ENCODE measurements at regions not wholly inside any gene's neighbourhood (a gene's known extent, or its start where the extent isn't known, plus 50 kb on each side); places are given as distances from the start of the nearest gene placed in this dataset.
"Not testable (repeated sequence)": the region's sequence is repeated elsewhere in the genome, so short reads cannot be mapped to it uniquely, and the experiment has no call there.

DNA sequence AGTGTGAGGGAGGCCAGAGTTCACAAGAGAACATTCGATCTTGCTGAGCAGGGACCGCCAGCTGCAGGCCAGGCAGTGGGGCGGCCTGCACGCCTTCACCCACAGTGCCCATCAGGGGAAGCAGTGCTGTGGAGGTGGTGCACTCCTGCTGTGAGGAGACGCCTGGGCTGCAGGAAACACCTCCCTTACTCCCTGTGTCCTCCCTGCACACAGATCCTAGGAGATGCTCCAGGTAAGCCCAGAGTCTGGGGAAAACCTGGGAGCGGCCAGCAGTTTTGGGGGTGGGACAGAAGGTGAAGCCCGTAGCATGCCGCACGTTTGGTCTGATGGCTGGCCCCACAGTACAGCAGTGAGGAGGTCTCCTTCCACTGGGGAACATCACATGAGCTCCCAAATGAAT lies 180.8 kb upstream of the RAB6C start:
- no peak for DNase-seq

DNA sequence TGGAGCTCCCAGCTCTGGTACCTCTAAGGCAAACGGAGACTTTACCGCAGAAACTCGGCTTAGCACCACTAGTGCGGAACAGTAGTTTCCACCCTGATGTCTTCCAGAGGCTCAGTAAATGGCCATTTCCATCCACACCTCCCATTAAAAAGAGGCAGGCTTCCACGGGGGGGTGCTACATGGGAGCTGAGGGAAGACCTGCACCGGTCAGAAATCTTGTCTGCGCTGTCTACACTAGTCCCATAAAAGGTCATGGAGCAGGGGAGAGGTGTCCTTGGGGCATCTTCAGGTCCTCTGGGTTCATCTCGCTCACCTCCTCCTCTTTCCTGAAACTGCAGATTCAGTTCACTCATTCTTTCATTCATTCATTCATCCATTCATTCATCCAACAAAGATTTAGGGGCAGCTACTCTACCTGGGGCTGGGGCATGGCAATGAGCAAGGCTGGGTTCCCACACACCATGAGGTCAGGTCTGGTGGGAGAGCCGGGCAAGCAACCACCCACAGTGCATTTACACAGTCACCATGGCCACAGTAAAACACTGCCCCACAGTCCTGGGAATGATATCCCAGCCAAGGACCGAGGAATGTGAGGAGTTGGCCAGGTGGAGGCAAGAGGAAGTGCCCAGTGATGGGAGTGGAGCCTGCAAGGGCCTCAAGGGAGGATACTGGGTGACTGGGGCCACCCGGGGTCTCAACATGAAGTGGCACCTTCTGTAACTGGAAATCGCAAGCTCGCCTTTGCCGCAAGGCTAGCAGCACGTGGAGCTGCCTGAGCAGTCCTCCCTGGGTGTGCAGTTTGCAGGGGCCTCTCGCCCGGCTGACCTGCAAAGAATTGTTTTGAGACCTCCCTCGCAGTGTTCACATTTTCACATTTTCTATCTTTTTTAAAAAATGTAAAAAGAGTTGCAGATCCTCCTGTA lies 180.2 kb upstream of the RAB6C start:
- DNase-seq, result no peak

DNA sequence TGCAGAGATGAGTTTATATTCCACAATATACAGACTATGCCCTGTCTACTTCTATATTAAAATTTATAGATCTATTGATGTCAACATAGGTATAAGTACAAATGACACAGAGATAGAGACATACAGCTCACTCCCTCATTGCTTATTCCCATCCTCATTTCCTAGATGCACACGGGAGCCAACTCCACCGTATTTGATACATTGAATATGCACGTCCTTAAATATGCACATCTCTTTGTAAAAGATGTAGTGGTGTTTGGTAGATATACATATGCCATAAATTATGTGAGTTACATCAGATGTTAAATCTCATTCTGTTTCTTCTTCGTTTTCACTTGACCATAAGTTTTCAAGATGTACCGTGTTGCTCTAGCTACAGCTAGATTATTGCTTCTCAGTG lies 179.2 kb upstream of the RAB6C start:
- DNase-seq, result no peak

DNA sequence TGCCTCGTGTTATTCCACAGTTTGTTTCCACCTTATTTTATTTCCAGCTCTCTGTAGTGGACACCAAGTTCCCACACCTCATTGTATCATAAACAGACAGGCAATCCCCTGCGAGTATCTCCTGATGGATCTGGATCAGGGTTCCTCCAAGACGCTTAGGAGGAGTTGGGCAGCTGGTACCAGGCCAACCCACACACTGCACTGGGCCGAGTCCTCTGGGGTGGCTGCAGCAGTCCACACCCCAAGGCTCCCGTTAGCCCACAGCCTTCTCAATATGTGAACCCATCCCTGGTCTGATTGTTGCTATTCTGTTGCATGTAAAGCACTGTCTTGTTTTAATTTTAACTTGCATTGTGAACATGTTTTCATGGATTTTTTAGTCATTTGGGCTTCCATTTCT lies 178.8 kb upstream of the RAB6C start:
- DNase-seq, result no peak

DNA sequence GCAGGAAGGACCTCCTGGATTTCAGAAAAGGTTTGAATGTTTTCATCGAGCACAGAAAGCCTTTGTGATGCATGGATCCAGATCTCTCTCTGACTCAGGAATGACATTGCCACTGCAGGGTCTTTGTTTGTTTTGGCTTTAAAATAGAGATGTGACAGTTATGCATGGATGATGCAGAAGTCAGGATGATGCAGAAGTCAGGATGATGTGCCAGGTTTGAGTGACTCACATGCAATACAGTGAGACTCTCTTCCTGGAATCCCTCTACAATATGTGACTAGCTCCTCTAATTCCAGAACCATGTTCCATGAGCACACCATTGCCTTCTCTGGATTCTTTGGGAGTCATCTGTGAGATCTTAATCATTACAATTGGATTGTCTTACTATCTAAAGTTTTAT lies 177.9 kb upstream of the RAB6C start:
- no peak for DNase-seq

DNA sequence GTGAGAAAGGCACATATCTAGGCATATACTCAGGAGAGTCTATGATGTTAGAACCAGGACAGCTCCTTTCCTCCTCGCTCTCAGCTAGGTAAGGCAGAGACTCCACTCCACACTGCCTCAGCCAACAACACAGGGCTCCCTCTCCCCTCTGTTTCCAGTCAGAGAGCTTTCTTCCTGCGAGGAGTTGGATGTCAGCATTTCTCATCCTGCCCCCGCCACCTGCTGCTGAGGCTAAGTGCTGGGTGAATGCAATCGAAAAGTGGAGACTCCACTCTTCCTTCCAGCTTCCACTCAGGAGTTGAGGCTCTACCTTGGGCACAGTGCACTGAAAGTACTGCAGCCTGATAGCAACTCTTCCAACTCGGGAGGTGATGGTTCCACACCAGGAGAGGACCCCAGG lies 177.2 kb upstream of the RAB6C start:
- no peak for DNase-seq

DNA sequence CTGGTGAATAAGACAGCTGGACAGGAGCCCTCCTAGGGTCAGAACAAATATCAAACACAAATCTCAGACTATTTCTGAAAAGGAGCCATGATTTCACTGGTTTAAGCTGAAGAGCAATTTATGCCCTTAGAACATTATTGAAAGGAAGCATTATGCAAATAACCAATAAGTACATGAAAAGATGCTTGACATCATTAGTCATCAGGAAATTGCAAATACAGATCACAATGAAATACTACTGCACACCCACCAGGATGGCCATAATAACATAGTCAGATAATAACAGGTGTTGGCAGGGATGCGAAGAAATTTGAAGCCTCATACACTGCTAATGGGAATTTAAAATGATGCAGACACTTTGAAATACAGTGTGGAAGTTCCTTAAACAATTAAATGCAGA lies 176.4 kb upstream of the RAB6C start:
- DNase-seq, result no peak

DNA sequence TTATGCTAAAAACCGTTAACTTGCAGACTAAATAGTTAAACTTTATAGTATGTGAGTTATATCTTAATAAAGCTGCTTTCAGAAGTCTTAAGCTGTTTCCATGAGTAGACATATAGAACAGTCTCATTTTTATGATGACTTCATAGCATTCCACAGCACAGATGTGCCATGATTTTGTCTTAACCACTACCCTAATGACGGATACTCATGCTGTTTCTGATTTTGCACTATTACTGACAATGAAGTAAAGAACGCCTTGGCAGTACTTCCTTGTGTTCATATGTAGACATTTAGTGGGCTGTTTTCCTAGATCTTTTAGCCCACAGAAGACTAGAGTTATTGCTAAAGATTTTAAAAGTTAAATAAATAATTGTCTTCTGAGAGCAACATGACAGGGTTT lies 175.6 kb upstream of the RAB6C start:
- DNase-seq, result no peak

DNA sequence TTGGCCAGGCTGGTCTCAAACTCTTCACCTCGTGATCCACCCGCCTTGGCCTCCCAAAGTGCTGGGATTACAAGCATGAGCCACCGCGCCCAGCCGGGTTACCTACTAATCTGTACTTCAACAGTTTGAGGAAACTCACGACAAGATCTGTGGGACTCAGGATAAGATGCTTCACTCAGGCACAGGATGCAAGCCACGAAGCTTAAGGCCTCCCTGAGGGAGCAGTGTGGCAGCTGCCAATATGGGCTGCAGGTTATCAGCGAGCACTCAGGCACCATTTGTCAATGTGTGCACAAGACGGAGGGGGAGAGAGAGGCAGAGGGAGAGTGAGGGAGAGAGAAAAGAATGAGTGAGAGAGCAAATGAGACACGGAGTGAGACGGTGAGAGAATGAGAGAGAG lies 173.6 kb upstream of the RAB6C start:
- DNase-seq, result no peak

DNA sequence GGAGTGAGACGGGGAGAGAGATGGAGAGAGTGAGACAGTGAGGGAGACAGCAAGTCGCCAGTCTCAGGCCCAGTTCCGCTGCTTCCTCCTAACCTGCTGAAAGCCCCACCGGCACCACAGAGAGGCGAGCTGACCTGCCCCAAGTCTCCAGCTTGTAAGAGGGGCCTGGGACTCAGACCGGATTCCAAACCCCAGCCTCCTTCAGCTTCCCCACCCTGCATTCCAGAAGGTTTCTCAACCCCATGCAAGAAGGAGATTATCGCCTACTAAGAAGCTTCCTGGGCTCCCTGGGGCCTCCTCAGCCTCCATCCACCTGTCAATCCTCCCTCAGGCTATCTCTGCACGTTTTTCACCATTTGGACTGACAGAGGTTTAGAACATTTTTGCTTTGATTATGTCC lies 173.1 kb upstream of the RAB6C start:
- DNase-seq, result no peak

DNA sequence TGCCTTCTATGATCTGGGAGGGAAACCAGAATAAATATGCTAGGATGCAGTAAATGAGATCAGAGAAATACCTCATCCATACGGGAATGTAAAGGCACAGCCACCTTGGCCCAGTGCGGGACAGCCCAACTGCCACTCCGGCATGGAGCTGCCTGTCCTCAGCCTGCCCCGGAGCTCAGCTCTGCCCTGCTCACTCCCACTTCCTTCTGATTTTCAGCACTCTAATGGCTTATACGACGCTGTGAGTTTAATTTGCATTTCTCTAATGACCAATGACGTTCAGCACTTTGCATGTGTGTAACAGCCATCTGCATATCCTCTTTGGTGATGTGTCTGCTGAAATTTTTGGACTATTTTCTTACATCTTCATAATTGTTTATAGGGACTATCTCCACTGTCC lies 172.5 kb upstream of the RAB6C start:
- no peak for DNase-seq

DNA sequence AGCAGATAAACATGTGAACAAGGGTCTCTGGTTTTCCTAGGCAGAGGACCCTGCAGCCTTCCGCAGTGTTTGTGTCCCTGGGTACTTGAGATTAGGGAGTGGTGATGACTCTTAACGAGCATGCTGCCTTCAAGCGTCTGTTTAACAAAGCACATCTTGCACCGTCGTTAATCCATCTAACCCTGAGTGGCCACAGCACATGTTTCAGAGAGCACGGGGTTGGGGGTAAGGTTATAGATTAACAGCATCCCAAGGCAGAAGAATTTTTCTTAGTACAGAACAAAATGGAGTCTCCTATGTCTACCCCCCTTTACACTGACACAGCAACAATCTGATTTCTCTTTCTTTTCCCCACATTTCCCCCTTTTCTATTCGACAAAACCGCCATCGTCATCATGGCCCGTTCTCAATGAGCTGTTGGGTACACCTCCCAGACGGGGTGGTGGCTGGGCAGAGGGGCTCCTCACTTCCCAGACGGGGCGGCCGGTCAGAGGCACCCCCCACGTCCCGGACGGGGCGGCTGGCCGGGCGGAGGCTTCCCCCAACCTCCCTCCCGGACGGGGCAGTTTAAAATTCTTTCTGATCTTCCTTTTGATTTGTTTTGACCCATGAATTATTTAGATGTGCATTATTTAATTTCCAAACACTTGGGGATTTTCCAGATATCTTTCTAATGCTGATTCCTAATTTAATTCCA lies 171.7 kb upstream of the RAB6C start:
- DNase-seq, result not testable (repeated sequence)

DNA sequence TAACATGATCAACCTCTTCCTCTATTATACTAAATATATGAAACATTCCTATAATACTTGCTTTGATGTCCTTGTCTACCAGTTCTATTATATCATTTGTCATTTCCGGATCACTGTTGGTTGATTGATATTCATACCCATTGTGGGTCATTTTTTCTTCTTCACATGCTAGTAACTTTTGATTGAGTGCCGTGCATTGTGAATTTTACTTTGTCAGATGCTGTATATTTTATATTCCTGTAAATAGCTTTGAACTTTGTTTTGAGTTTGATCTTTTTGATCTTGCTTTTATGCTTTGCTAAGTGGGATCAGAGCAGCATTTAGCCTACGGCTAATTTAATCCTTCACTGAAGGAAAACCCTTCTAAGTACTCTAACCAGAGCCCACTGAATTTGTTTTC lies 168.9 kb upstream of the RAB6C start:
- no peak for DNase-seq

DNA sequence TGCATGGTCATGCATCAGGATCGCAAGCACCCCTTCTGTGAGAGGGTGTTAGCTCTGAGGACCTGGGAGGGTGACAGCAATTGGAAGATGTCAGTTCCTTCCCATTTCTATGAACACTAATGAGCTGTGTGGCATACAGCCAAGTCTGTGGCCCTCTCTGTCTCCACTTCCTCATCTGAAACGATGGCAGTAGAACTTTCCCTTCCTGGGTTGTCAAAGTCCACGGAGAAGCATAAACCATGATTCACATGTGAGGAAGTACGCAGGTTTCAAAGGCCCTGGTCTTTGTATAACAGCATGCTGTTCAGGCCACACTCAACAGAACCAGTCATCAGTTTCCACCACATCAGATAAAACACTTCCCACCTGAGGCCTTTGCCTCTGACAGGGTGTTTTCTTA lies 167.4 kb upstream of the RAB6C start:
- DNase-seq, result no peak

DNA sequence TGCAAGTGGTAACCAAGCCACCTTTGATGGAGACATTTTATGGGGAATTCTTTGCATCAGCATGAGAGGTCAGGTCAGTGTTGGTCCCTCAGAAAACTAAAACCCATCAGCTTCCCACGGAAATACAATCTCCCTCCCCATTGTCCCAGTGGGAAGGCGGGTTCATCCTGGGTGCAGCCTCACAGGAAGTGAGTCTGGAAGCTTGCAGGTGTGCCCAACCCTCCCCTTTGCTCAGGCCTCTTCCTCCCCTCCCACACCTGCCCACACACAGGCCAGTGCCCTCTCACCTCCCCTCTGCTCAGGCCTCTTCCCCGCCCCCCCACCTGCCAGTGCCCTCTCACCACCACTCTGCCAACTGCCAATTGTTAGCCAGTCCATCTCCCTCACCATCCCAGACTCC lies 166.8 kb upstream of the RAB6C start:
- DNase-seq, result no peak

DNA sequence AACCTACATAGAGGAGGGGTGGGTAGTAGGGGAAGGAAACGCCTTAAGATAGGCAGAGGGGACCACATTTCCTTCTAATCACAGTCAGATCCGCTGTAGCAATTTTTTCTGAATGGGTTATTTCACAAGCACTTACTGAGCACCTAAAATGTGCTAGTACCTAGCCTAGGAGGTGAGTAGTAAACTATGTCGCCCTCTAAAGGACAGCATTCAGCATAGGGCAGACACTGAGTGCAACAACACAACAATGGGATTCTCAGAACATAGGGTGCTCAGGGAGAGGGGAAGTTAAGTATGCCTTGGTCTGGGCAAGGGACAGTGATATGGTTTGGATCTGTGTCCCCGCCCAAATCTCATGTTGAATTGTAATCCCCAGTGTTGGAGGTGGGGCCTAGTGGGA lies 166.1 kb upstream of the RAB6C start:
- no peak for DNase-seq

DNA sequence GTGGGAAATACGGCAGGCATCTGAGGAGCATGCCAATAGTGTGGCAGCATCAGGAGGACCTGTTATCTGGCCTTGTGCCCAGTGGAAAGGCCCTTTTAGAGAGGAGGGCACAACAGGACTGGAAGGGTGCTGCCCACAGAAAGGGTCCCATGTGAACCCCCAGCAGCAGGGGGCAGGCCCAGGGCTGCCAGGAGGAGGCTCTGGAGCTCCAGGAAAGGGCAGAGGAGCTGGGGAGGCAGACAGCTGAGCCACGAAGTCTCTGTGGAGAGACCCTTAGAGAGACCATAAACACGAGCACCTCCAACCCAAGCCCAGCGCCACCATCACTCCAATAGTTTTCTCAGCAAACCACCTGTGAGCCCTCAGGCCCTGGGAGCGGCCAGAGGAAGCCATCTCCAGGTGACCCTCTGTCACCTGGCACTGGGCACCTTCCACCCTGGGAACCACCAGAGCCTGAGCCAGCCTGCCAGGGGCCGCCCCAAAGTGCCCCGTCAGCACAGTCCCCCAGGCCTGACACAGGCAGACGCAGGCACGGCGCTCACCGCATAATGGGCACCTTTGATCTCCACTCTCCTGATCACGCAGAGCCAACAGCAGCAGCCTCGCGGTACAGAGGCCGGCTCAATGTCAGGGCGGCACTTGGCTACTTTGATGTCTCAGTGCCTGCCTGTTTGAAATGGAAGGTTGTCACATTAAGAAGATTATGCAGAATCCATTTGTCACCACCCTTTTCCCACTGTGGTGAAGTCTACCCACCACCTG lies 162.5 kb upstream of the RAB6C start:
- DNase-seq, result no peak

DNA sequence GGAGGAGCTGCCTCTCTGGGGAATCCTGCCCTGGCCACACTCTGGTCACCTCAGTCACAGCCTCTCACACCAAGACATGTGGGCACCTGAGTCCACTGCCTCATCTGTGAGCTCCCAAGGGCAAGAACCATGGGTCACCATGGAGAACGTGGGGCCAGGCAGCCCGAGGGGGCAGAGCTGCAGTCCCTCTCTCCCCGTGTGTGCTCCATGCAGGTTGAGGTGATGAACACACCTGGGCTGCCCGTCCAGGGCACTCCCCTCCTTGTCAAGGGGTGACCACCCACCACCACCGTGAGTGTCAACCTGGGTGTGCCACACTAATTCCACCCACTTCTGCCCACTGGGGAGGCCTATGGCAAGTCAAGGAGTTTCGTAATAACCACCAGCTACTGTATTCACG lies 159.6 kb upstream of the RAB6C start:
- no peak for DNase-seq

DNA sequence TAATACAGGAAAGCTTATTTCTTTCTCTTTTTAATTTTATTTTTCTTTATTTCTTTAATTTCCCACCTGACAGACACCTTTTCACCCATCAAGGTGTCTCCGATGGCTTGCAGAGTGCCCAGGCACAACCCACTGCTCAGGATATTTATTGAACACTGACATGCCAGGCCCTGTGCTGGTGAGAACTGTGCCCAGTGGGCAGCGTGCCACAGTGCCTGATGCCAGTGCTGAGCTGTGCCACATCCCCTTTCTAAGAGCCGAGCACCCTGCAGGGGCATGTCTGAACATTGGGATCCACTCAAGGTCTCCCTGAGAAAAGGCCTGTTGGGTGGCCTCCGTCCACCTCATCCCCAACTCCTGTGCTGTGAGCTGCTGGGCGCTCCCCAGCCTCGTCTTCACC lies 158.6 kb upstream of the RAB6C start:
- DNase-seq, result no peak

DNA sequence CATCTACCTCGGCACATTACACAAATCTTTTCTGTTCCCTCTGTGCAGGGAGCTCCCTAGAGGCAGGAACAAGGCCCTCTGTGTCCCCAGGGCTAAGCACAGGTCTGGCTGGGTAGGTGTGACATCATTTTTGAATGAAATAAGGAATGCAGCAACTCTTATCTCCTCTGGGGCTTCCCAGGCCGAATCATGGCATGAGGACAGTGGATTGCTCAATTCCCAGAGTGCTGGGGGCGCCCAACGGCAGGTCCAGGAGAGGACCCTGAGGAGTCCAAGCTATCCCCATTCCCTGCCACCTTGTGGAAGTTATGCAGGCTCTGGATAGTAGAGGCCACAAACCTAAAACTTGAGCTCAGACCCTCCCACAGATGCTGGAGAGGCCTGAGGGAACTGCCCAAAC lies 158.0 kb upstream of the RAB6C start:
- DNase-seq, result no peak

DNA sequence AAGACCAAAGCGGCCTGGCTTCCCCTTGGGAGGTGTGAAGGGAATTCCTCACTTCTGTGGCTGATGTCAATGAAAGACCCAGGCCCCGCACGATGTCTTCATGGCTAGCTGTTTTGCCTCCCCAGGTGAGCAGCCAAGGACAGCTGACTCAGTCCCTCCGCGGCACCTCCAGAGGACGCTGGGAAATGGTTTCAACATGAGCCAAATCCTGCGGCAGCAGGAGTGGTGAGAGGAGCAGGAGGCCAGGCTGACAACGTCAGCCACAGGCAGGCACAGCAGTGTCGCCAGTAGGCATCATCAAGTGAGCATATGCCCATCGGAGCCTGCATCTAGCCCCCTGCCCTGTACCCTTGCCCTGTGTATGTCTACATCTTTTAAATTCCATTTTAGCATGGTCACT lies 156.4 kb upstream of the RAB6C start:
- DNase-seq, result no peak

DNA sequence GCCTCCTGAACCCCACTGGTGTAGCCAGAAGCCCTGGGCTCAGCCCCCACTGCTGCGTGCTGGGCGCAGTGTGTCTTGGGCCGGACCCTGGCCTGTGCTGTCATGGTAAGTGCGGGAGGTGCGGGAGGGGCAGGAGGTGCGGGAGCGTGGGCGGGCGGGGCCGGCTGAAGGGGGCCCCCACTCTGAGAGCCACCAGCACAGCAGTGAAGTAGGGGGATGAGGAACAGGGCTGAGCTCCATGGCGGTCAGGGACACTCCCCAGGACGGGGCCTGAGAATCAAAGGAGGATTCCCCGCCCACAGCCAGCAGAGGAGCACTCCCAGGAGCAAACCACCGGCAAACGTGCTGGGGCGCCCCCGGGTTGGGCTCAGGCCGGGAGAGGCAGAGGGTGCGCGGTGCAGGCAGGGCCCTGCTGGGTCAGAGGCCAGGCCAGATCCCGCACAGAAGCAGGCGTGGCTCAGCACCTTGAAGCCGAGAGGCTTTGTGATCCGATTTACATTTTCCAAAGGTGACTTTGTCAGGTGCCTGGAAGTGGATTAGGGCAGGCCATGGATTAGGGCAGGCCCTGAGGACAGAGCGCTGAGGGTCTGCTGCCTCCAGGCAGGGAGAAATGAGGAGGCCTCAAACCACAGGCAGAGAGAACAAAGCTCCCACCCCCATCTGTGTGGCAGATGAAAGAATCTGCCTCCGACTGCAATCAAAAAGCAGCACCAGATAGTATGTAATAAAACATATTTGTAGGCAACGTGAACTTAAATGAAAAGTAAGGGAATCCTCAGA lies 152.0 kb upstream of the RAB6C start:
- DNase-seq, result no peak

DNA sequence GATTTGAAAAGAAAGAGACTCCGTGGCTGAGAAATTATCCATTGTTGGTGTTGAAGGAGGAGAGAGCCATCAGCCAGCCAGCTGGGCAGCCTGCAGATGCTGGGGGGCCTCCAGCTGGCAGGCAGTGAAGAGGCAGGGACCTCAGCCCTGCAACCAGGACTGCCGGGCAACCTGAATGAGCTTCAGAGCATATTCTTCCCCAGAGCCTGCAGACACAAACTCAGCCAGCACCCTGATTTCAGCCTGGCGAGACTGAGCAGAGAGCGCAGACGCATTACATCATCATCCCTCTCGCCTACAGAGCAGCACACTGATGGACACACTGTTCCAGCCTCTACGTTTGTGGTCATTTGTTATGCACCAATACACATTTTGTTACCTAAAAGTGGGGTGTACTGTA lies 150.7 kb upstream of the RAB6C start:
- no peak for DNase-seq

Measured in activated CD4-positive, CD25-positive, alpha-beta regulatory T cell treated with anti-CD3 and anti-CD28 coated beads, Interleukin-2, amount 50 U/mL, for 72 hours (primary cell).